B cell (primary cell): ENCODE measurements at regions not wholly inside any gene's neighbourhood (a gene's known extent, or its start where the extent isn't known, plus 50 kb on each side); places are given as distances from the start of the nearest gene placed in this dataset.

Source experiments
- ATAC-seq: fragments of 200-7000 bp; cut with Tn5 transposase; one replicate; pipeline ENCODE4 v1.10.0; 2021; ENCODE audit warnings: low read depth, mild to moderate bottlenecking, moderate number of reproducible peaks, moderate library complexity
- CTCF ChIA-PET: fragments of 350-600 bp; sonication (Branson Sonifier 250); formaldehyde crosslinking; loops from one replicate; lab custom pipeline; 2021; ENCODE audit warnings: antibody characterized with exemption, inconsistent platforms; lab: Charles Lee
- POLR2A ChIA-PET: fragments of 350-600 bp; sonication (Branson Sonifier 250); formaldehyde crosslinking; loops from one replicate; lab custom pipeline; 2021; ENCODE audit warnings: antibody characterized with exemption; lab: Charles Lee
- DNase-seq: peaks from one replicate; pipeline ENCODE4 v3.0.0; 2013
- H2AFZ ChIP-seq: 2 replicates; pipeline ENCODE4 v1.6.1; 2012; ENCODE audit warnings: mild to moderate bottlenecking, low read depth, low read length; ENCODE audit not compliant: insufficient read depth, poor library complexity, severe bottlenecking
- H3K27ac ChIP-seq, 2 donors: 1 replicate in 1 of 2; 2 replicates in 1 of 2; pipeline ENCODE4 v1.5.1; 2012 to 2013; ENCODE audit warnings: low read length in 2 of 2, mild to moderate bottlenecking in 2 of 2, moderate library complexity in 1 of 2
- H3K27me3 ChIP-seq, 4 experiments: fragments of 200-600 bp in 1 of 4; sonication (generic) in 1 of 4; replicated peaks in 1 of 4; 1 replicate in 2 of 4; 2 replicates in 2 of 4; pipeline versions ENCODE4 v1.6.1 to v1.7.0; 2013 to 2016; ENCODE audit warnings: low read length in 3 of 4, mild to moderate bottlenecking in 2 of 4, mixed read lengths in 1 of 4, moderate library complexity in 1 of 4; ENCODE audit not compliant: insufficient read depth in 4 of 4, control insufficient read depth in 3 of 4; ENCODE audit errors: control extremely low read depth in 1 of 4
- H3K36me3 ChIP-seq, 2 experiments: replicated peaks in 1 of 2; 1 replicate in 1 of 2; 2 replicates in 1 of 2; pipeline versions ENCODE4 v1.6.1 to v1.7.1; 2013; ENCODE audit warnings: low read length in 1 of 2; ENCODE audit not compliant: insufficient read depth in 2 of 2, control insufficient read depth in 1 of 2; ENCODE audit errors: control extremely low read depth in 1 of 2, extremely low read depth in 1 of 2
- H3K4me1 ChIP-seq, 2 donors: fragments of 200-600 bp in 1 of 2; sonication (generic) in 1 of 2; 1 replicate in 1 of 2; 2 replicates in 1 of 2; pipeline versions ENCODE4 v1.5.1 to v1.6.1; 2013 to 2017; ENCODE audit warnings: low read length in 2 of 2; ENCODE audit not compliant: control insufficient read depth in 2 of 2, insufficient read depth in 2 of 2
- H3K4me2 ChIP-seq: replicated peaks from 2 replicates; pipeline ENCODE3; 2012; ENCODE audit warnings: mild to moderate bottlenecking, low read depth, low read length; ENCODE audit not compliant: poor library complexity, severe bottlenecking
- H3K4me3 ChIP-seq, 5 experiments: fragments of 200-600 bp in 1 of 5; sonication (generic) in 1 of 5; 1 replicate in 3 of 5; 2 replicates in 2 of 5; pipeline versions ENCODE4 v1.5.1 to v1.7.0; 2011 to 2016; ENCODE audit warnings: low read length in 4 of 5, mild to moderate bottlenecking in 4 of 5, low read depth in 2 of 5, control low read depth in 1 of 5, moderate library complexity in 1 of 5; ENCODE audit not compliant: insufficient read depth in 1 of 5; ENCODE audit errors: control extremely low read depth in 1 of 5, extremely low read depth in 1 of 5
- H3K79me2 ChIP-seq: fragments of 200-600 bp; sonication (generic); one replicate; pipeline ENCODE4 v1.6.0; 2016; ENCODE audit warnings: low read length; ENCODE audit not compliant: control insufficient read depth, insufficient read depth
- H3K9ac ChIP-seq: fragments of 200-600 bp; sonication (generic); 2 replicates; pipeline ENCODE4 v1.6.1; 2017; ENCODE audit warnings: mild to moderate bottlenecking, low read length, moderate library complexity
- H3K9me3 ChIP-seq, 3 donors: one replicate each; pipeline versions ENCODE4 v1.6.1 to v1.7.1; 2013; ENCODE audit warnings: low read length in 2 of 3; ENCODE audit not compliant: control insufficient read depth in 2 of 3, insufficient read depth in 1 of 3; ENCODE audit errors: control extremely low read depth in 1 of 3
- H4K20me1 ChIP-seq: 2 replicates; pipeline ENCODE4 v1.6.0; 2012; ENCODE audit warnings: mild to moderate bottlenecking, low read length; ENCODE audit not compliant: insufficient read depth, control insufficient read depth, poor library complexity, severe bottlenecking
- H3K27ac Mint-ChIP-seq: one replicate; pipeline ENCODE4 v1.8.0; 2021; ENCODE audit warnings: mixed read lengths
- H3K27me3 Mint-ChIP-seq: one replicate; pipeline ENCODE4 v1.8.0; 2021; ENCODE audit warnings: mixed read lengths
- H3K4me1 Mint-ChIP-seq: one replicate; pipeline ENCODE4 v1.8.0; 2021; ENCODE audit warnings: mixed read lengths
- H3K4me3 Mint-ChIP-seq: one replicate; pipeline ENCODE4 v1.8.0; 2021; ENCODE audit warnings: mixed read lengths
- H3K9me3 Mint-ChIP-seq: one replicate; pipeline ENCODE4 v1.8.0; 2022; ENCODE audit warnings: mixed read lengths; ENCODE audit not compliant: insufficient read depth
- EZH2 ChIP-seq: IDR thresholded peaks from 2 replicates; pipeline ENCODE4 v1.6.1; 2012; ENCODE audit warnings: borderline replicate concordance, low read depth, mild to moderate bottlenecking, moderate library complexity, low read length; ENCODE audit not compliant: insufficient read depth, poor library complexity, severe bottlenecking
- WGBS: methylation state at CpG from one replicate; pipeline ENCODE4 v1.1.5; 2013; ENCODE audit warnings: missing lambda C conversion rate; ENCODE audit not compliant: insufficient coverage; 5-methylcytosine and 5-hydroxymethylcytosine counted together
- intact Hi-C: fragments of 100-400 bp; cut with micrococcal nuclease; formaldehyde crosslinking; loops from one replicate; pipeline ENCODE4 v1.10.0; 2022
- TF ChIP-seq, protein P1 (sequence below): fragments of 200-600 bp; IDR thresholded peaks from one replicate; pipeline ENCODE4 v1.8.0; 2022; ENCODE audit warnings: antibody characterized with exemption, mild to moderate bottlenecking

DNA sequence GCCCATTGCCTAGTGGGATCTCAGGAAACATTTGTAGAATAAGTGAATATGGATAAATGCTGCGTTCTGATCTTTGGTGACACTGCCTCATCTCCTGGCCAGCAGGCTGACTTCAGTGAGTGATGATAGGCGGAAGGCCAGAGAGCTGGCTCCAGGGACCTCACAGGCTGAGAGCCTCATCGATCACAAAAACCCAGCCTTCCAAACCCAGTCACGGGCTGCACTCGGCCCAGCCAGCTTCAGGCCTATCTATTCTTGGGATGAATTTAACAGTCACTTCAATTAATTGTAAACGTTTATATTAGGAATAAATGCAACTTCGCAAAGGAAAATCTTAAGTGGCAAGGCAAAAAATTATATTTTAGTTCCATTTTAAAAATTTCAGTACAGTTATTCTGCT, 201.6 kb downstream of the IRX2 start:
- ChIA-PET POLR2A (no interaction called here), CTCF (no interaction called here)
- Histone ChIP-seq H4K20me1 (no peaks in the 10 kb centered on the region), H3K4me1 (no peaks in the 10 kb centered on the region), H3K4me3 (no peak overlapping the region), H2AFZ (no peak overlapping the region), H3K36me3 (no peaks in the 10 kb centered on the region), H3K4me2 (no peak overlapping the region), H3K9ac (no peak overlapping the region), H3K27me3 (no peaks in the 10 kb centered on the region), H3K79me2 (no peaks in the 10 kb centered on the region), H3K9me3 (peaks cover 0 to 16% (median 7%) of the 10 kb centered on the region in 3 donors), H3K27ac (no peak overlapping the region)
- TF ChIP-seq, protein P1, sequence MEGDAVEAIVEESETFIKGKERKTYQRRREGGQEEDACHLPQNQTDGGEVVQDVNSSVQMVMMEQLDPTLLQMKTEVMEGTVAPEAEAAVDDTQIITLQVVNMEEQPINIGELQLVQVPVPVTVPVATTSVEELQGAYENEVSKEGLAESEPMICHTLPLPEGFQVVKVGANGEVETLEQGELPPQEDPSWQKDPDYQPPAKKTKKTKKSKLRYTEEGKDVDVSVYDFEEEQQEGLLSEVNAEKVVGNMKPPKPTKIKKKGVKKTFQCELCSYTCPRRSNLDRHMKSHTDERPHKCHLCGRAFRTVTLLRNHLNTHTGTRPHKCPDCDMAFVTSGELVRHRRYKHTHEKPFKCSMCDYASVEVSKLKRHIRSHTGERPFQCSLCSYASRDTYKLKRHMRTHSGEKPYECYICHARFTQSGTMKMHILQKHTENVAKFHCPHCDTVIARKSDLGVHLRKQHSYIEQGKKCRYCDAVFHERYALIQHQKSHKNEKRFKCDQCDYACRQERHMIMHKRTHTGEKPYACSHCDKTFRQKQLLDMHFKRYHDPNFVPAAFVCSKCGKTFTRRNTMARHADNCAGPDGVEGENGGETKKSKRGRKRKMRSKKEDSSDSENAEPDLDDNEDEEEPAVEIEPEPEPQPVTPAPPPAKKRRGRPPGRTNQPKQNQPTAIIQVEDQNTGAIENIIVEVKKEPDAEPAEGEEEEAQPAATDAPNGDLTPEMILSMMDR, result no peak
- TF ChIP-seq EZH2, result no peak
- intact Hi-C loops, result no loop called here
- no peaks in the 10 kb centered on the region for H3K4me1 Mint-ChIP-seq
- peaks cover 9% of the 10 kb centered on the region for H3K9me3 Mint-ChIP-seq
- DNase-seq (no peak), ATAC-seq (no peak)
- no peak overlapping the region for H3K27ac Mint-ChIP-seq
- no peaks in the 10 kb centered on the region for H3K27me3 Mint-ChIP-seq
- WGBS, result 94% methylated on average over 2 of the region's 7 CpGs
- no peak overlapping the region for H3K4me3 Mint-ChIP-seq

DNA sequence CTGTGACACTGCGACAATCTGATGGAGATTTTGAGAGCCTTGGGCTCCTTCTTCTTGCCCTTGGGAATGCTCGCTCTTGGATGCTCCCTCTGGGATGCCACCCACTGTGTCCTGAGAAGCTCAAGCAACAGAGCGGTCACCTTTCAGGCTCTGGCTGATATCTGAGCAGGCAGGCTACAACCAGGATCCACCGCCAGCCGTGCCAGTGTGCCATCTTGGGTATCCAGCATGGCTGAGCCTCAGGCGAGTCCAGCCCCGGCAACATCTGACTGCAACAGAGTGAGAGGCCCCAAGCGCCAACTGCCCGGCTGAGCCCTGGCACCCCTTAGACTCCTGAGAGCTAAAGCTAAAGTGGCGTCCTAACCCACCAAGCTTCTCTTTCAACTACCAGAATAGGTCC, 202.1 kb downstream of the IRX2 start:
- Histone ChIP-seq H3K9ac (no peak overlapping the region), H4K20me1 (no peaks in the 10 kb centered on the region), H3K79me2 (no peaks in the 10 kb centered on the region), H3K27ac (no peak overlapping the region), H3K4me2 (no peak overlapping the region), H3K4me1 (no peaks in the 10 kb centered on the region), H3K4me3 (no peak overlapping the region), H3K27me3 (no peaks in the 10 kb centered on the region), H2AFZ (no peak overlapping the region), H3K36me3 (no peaks in the 10 kb centered on the region), H3K9me3 (peaks cover 0 to 12% (median 4%) of the 10 kb centered on the region in 3 donors)
- peaks cover 9% of the 10 kb centered on the region for H3K9me3 Mint-ChIP-seq
- TF ChIP-seq EZH2, result no peak
- TF ChIP-seq, protein P1, result no peak
- POLR2A ChIA-PET, result no interaction called here
- no peak for DNase-seq
- no peak for ATAC-seq
- CTCF ChIA-PET, result no interaction called here
- no peak overlapping the region for H3K27ac Mint-ChIP-seq
- WGBS, result 89% methylated on average over 10 of the region's 10 CpGs
- no peak overlapping the region for H3K4me3 Mint-ChIP-seq
- intact Hi-C loops, result no loop called here
- no peaks in the 10 kb centered on the region for H3K27me3 Mint-ChIP-seq
- H3K4me1 Mint-ChIP-seq, result no peaks in the 10 kb centered on the region
